ENCODE measurements at regions not wholly inside any gene's neighbourhood (a gene's known extent, or its start where the extent isn't known, plus 50 kb on each side); places are given as distances from the start of the nearest gene placed in this dataset.

- in situ Hi-C loops (cut with HindIII; ENCODE audit: low sequenced_read_pairs), result no loop called here
These were observed 305.9 kb downstream of the PMP22 start for GRCh38 chr17:14959106-14959648.

- in situ Hi-C loops (cut with HindIII; ENCODE audit: low sequenced_read_pairs), result no loop called here
These were observed 311.7 kb downstream of the PMP22 start for GRCh38 chr17:14953405-14953804.

GRCh38 chr17:14950686-14951085 is 314.4 kb downstream of the PMP22 start:
- in situ Hi-C loops (cut with HindIII; ENCODE audit: low sequenced_read_pairs), result no loop called here

GRCh38 chr17:14950216-14950615 is 314.9 kb downstream of the PMP22 start:
- in situ Hi-C loops (cut with HindIII; ENCODE audit: low sequenced_read_pairs), result no loop called here

- in situ Hi-C loops (cut with HindIII; ENCODE audit: low sequenced_read_pairs), result loop anchor here (5.0 kb wide), 1 partner anchor 40 kb away; no protein-coding TSS in a partner anchor
These were observed 317.5 kb downstream of the PMP22 start for GRCh38 chr17:14947671-14948070.

GRCh38 chr17:14946481-14946880 is 318.6 kb downstream of the PMP22 start:
- in situ Hi-C loops (cut with HindIII; ENCODE audit: low sequenced_read_pairs), result loop anchor here (5.0 kb wide), 1 partner anchor 41 kb away; no protein-coding TSS in a partner anchor

- in situ Hi-C loops (cut with HindIII; ENCODE audit: low sequenced_read_pairs), result no loop called here
These were observed 322.5 kb downstream of the PMP22 start for GRCh38 chr17:14942526-14943190.

GRCh38 chr17:14940938-14941265 is 324.2 kb downstream of the PMP22 start:
- in situ Hi-C loops (cut with HindIII; ENCODE audit: low sequenced_read_pairs), result no loop called here

GRCh38 chr17:14940108-14940937 is 324.8 kb downstream of the PMP22 start:
- in situ Hi-C loops (cut with HindIII; ENCODE audit: low sequenced_read_pairs), result no loop called here

GRCh38 chr17:14935845-14936485 is 329.2 kb downstream of the PMP22 start:
- in situ Hi-C loops (cut with HindIII; ENCODE audit: low sequenced_read_pairs), result no loop called here

- in situ Hi-C loops (cut with HindIII; ENCODE audit: low sequenced_read_pairs), result no loop called here
These were observed 329.8 kb downstream of the PMP22 start for GRCh38 chr17:14935139-14935841.

- in situ Hi-C loops (cut with HindIII; ENCODE audit: low sequenced_read_pairs), result no loop called here
These were observed 331.4 kb downstream of the PMP22 start for GRCh38 chr17:14933676-14934075.

- in situ Hi-C loops (cut with HindIII; ENCODE audit: low sequenced_read_pairs), result no loop called here
These were observed 338.5 kb downstream of the PMP22 start for GRCh38 chr17:14926526-14927122.

- in situ Hi-C loops (cut with HindIII; ENCODE audit: low sequenced_read_pairs), result no loop called here
These were observed 339.1 kb downstream of the PMP22 start for GRCh38 chr17:14926073-14926472.

- in situ Hi-C loops (cut with HindIII; ENCODE audit: low sequenced_read_pairs), result no loop called here
These were observed 339.6 kb downstream of the PMP22 start for GRCh38 chr17:14925498-14925897.

- in situ Hi-C loops (cut with HindIII; ENCODE audit: low sequenced_read_pairs), result no loop called here
These were observed 341.1 kb downstream of the PMP22 start for GRCh38 chr17:14923981-14924380.

- in situ Hi-C loops (cut with HindIII; ENCODE audit: low sequenced_read_pairs), result no loop called here
These were observed 342.7 kb downstream of the PMP22 start for GRCh38 chr17:14922411-14922810.

GRCh38 chr17:14921936-14922335 is 343.2 kb downstream of the PMP22 start:
- in situ Hi-C loops (cut with HindIII; ENCODE audit: low sequenced_read_pairs), result no loop called here

GRCh38 chr17:14919631-14920213 is 345.4 kb downstream of the PMP22 start:
- in situ Hi-C loops (cut with HindIII; ENCODE audit: low sequenced_read_pairs), result no loop called here

- in situ Hi-C loops (cut with HindIII; ENCODE audit: low sequenced_read_pairs), result no loop called here
These were observed 346.0 kb downstream of the PMP22 start for GRCh38 chr17:14919094-14919493.

All from DLD1 (cell line).